ENCODE measurements at regions not wholly inside any gene's neighbourhood (a gene's known extent, or its start where the extent isn't known, plus 50 kb on each side); places are given as distances from the start of the nearest gene placed in this dataset.

- no peak for ATAC-seq
- TF ChIP-seq CREB5 (CRISPR knock-in tag; IDR thresholded peaks at IDR 0.05; ENCODE audit: low read depth) (no peak), ESRRG (CRISPR knock-in tag; IDR thresholded peaks at IDR 0.05) (no peak), CSRNP3 (CRISPR knock-in tag; IDR thresholded peaks at IDR 0.05) (no peak), ZNF565 (CRISPR knock-in tag; conservative IDR thresholded peaks at IDR 0.05; ENCODE audit: low read depth) (no peak), CSDC2 (CRISPR knock-in tag; IDR thresholded peaks at IDR 0.05) (no peak), ARNTL (CRISPR knock-in tag; IDR thresholded peaks at IDR 0.05; ENCODE audit: borderline replicate concordance, low read depth) (no peak), ISL1 (CRISPR knock-in tag; IDR thresholded peaks at IDR 0.05) (no peak)
Observed at GRCh38 chr7:35446091-35446490, 192.2 kb upstream of the TBX20 start.

- TF ChIP-seq ZFP3 (CRISPR knock-in tag; IDR thresholded peaks at IDR 0.05) (no peak), RARB (CRISPR knock-in tag; IDR thresholded peaks at IDR 0.05) (no peak), POU6F1 (CRISPR knock-in tag; IDR thresholded peaks at IDR 0.05; ENCODE audit: borderline replicate concordance, low read depth) (no peak)
- no peak for ATAC-seq
Observed at GRCh38 chr7:35437619-35438275, 183.8 kb upstream of the TBX20 start.

GRCh38 chr7:35436452-35436851 is 182.6 kb upstream of the TBX20 start:
- no peak; the same call in 2 of the 3 replicates for ATAC-seq
- no peak for TF ChIP-seq ZC3H10 (CRISPR knock-in tag; IDR thresholded peaks at IDR 0.05)
- TF ChIP-seq TOX (CRISPR knock-in tag; IDR thresholded peaks at IDR 0.05; ENCODE audit: borderline replicate concordance) = no peak
- no peak for TF ChIP-seq ZNF70 (CRISPR knock-in tag; IDR thresholded peaks at IDR 0.05)
- no peak for TF ChIP-seq CREB5 (CRISPR knock-in tag; IDR thresholded peaks at IDR 0.05; ENCODE audit: low read depth)
- TF ChIP-seq GLIS3 (CRISPR knock-in tag; IDR thresholded peaks at IDR 0.05) = no peak
- TF ChIP-seq OSR1 (CRISPR knock-in tag; IDR thresholded peaks at IDR 0.05) = no peak
- TF ChIP-seq ZFP30 (CRISPR knock-in tag; IDR thresholded peaks at IDR 0.05) = no peak
- no peak for TF ChIP-seq CSDC2 (CRISPR knock-in tag; IDR thresholded peaks at IDR 0.05)
- no peak for TF ChIP-seq ZNF8 (CRISPR knock-in tag; IDR thresholded peaks at IDR 0.05)
- TF ChIP-seq ARNTL (CRISPR knock-in tag; IDR thresholded peaks at IDR 0.05; ENCODE audit: borderline replicate concordance, low read depth) = no peak
- TF ChIP-seq RARB (CRISPR knock-in tag; IDR thresholded peaks at IDR 0.05) = no peak
- no peak for TF ChIP-seq ESRRG (CRISPR knock-in tag; IDR thresholded peaks at IDR 0.05)
- TF ChIP-seq PPARA (CRISPR knock-in tag; IDR thresholded peaks at IDR 0.05; ENCODE audit: borderline replicate concordance) = no peak
- TF ChIP-seq ZFP3 (CRISPR knock-in tag; IDR thresholded peaks at IDR 0.05) = no peak

- TF ChIP-seq BACH2 (CRISPR knock-in tag; IDR thresholded peaks at IDR 0.05; ENCODE audit: borderline replicate concordance) = no peak
- no peak for TF ChIP-seq ZNF70 (CRISPR knock-in tag; IDR thresholded peaks at IDR 0.05)
- TF ChIP-seq ZNF565 (CRISPR knock-in tag; conservative IDR thresholded peaks at IDR 0.05; ENCODE audit: low read depth) = no peak
- TF ChIP-seq TSHZ2 (CRISPR knock-in tag; IDR thresholded peaks at IDR 0.05) = no peak
- no peak for TF ChIP-seq ISL1 (CRISPR knock-in tag; IDR thresholded peaks at IDR 0.05)
- no peak for TF ChIP-seq POU6F1 (CRISPR knock-in tag; IDR thresholded peaks at IDR 0.05; ENCODE audit: borderline replicate concordance, low read depth)
- TF ChIP-seq ZNF8 (CRISPR knock-in tag; IDR thresholded peaks at IDR 0.05) = no peak
- no peak for TF ChIP-seq PPARA (CRISPR knock-in tag; IDR thresholded peaks at IDR 0.05; ENCODE audit: borderline replicate concordance)
- no peak for ATAC-seq
Observed at GRCh38 chr7:35430547-35431153, 176.8 kb upstream of the TBX20 start.
